GM10248 (cell line): ENCODE measurements at regions not wholly inside any gene's neighbourhood (a gene's known extent, or its start where the extent isn't known, plus 50 kb on each side); places are given as distances from the start of the nearest gene placed in this dataset.

ENCODE experiments used
- CTCF ChIA-PET: fragments of 300-600 bp; sonication (Branson Sonifier 250); formaldehyde crosslinking; extraction: SDS; loops from one replicate; lab custom pipeline; 2021; ENCODE audit warnings: antibody characterized with exemption; lab: Yijun Ruan, JAX
- POLR2A ChIA-PET: fragments of 350-650 bp; sonication (Branson Sonifier 250); formaldehyde crosslinking; extraction: SDS; loops from one replicate; lab custom pipeline; 2020; ENCODE audit warnings: antibody characterized with exemption; lab: Yijun Ruan, JAX
- DNase-seq: peaks from one replicate; pipeline ENCODE4 v3.0.0; 2012; ENCODE audit errors: extremely low spot score
- CTCF ChIP-seq: IDR thresholded peaks from 2 replicates; pipeline ENCODE4 v1.5.1; 2012; ENCODE audit warnings: mild to moderate bottlenecking, low read depth; ENCODE audit errors: extremely low read depth, missing control alignments, control extremely low read depth

DNA sequence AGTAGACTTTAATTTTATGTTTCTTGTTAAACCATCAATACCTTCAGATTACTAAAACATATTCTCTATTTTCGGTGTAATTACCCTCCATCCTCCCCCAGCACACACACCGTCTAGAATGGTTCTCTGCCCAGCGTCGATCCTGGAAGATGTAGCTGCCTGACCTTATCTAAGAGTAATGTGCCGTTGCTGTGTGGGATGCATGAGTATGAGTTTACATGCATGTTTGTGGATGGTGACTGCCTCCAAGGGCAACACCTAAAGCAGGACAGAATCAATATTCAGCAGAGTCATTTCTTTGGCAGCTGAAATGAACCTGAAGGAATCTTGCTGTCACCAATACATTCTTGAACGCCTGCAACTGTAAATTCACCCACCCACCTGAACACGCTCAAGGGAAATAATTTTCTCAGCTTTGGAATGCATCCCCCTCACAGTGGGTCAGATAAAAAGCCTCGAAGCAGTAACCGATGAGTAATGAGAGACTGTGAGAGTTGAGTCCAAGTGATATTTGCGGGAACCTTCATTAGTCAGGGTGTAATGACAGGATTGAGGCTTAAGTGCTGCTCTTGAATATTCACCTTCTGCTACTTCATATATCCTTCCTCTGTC is 155.8 kb upstream of the RND3 start:
- CTCF ChIA-PET: interaction anchor here (1.2 kb wide), 1 partner anchor 15 kb away, joined by 4 read pairs; no protein-coding TSS in a partner anchor

DNA sequence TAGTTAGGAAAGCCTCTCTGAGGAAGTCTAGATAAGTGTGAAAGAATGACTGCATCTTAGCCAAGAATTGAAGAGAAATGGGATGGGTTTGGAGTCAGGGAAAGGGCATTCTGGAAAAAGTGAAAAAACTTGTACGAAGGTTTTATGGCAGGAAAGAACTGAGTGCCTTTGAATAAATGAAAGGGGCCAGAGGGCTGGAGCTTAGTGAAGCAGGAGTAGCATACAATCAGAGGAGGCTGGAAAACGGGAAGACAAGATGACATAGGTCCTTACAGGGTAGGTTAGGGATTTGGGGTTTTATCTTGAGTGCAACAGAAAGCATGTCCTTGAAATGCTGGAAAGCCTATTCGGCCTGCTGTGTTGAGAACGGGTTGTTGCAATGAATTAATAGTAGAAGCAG is 152.6 kb upstream of the RND3 start:
- ChIA-PET CTCF (no interaction called here), POLR2A (no interaction called here)
- no peak for TF ChIP-seq CTCF
- no peak for DNase-seq

More for the DNA sequence above, 155.8 kb upstream of the RND3 start:
- no peak for TF ChIP-seq CTCF
- no peak for DNase-seq
- POLR2A ChIA-PET: no interaction called here

DNA sequence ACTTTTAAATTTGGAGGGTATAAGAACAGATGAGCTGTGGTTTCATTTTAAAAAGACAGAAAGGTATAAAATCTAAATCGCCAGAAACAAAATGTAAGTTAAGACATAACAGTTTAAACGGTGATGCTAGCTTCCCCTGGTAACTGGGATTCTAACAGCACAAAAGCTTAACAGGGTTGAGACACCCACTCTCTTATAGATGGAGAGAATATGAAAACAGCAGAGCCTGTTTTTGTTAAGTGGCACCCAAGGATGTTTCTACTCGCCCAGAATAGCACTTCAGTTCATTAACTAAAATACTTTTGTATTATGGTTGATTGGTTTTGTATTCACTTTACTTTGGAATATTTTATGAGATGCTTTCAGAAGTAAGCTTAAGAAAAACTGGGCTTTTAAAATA is 151.9 kb upstream of the RND3 start:
- CTCF ChIA-PET: interaction anchor here (1.8 kb wide), 1 partner anchor 9 kb away, joined by 5 read pairs; no protein-coding TSS in a partner anchor
- no peak for TF ChIP-seq CTCF
- POLR2A ChIA-PET: no interaction called here
- no peak for DNase-seq

- no peak for TF ChIP-seq CTCF
- ChIA-PET CTCF (interaction anchor here (1.1 to 2.0 kb wide), 2 partner anchors 8 to 11 kb away, joined by 3 to 5 read pairs; no protein-coding TSS in a partner anchor), POLR2A (no interaction called here)
- DNase-seq: no peak
Observed at GRCh38 chr2:150631236-150631821, 143.9 kb upstream of the RND3 start.

GRCh38 chr2:150630587-150631235 is 143.2 kb upstream of the RND3 start:
- POLR2A ChIA-PET: no interaction called here
- DNase-seq: no peak
- CTCF ChIA-PET: interaction anchor here (1.1 to 2.0 kb wide), 2 partner anchors 8 to 11 kb away, joined by 3 to 5 read pairs; no protein-coding TSS in a partner anchor
- TF ChIP-seq CTCF: no peak

DNA sequence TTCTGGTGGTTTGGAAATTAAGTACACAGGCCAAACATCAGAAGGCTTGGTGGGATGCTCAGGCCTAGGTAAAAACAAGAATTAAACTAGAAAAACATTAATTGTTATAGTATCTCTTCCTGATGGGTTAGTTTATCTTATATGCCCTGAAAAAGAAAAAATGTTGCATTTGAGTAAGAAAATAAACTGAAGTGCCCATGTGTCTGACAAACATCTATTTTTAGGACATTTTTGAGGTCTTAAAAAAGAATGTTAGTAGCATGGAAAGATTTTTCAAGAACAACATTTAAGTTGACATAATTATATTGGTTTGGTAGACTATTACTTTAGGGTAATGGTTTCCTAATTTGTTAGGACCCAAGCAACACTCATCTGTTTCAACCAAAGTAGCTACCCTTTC is 140.1 kb upstream of the RND3 start:
- no peak for DNase-seq
- TF ChIP-seq CTCF: no peak
- CTCF ChIA-PET: interaction anchor here (1.0 kb wide), 1 partner anchor 17 kb away, joined by 6 read pairs; no protein-coding TSS in a partner anchor
- POLR2A ChIA-PET: no interaction called here
